Spleen (tissue), 7 donors: ENCODE measurements at regions not wholly inside any gene's neighbourhood (a gene's known extent, or its start where the extent isn't known, plus 50 kb on each side); places are given as distances from the start of the nearest gene placed in this dataset.

Experiments used
- POLR2A ChIP-seq, 3 donors: fragments of 450-650 bp; IDR thresholded peaks; one replicate each; pipeline ENCODE4 v1.5.1; 2017; ENCODE audit warnings: antibody characterized with exemption in 3 of 3, mild to moderate bottlenecking in 1 of 3
- TF ChIP-seq, protein P1 (sequence below), 11 experiments: fragments of 200-600 bp in 7 of 11; fragments of 450-650 bp in 4 of 11; sonication (generic) in 4 of 11; IDR thresholded peaks in 8 of 11; conservative IDR thresholded peaks in 3 of 11; 1 replicate in 7 of 11; 2 replicates in 4 of 11; pipeline versions ENCODE4 v1.4.0 to v1.8.0; 2016 to 2021; ENCODE audit warnings: antibody characterized with exemption in 11 of 11, inconsistent platforms in 4 of 11, mild to moderate bottlenecking in 1 of 11
- donor health status: DM: no; HTN: no; CAD: no; lungs with moderate emphysema.
- donor health status: DM: no; HTN: no; CAD: no.
- donor health status: DM: no; HTN: no; CAD: no.

- TF ChIP-seq POLR2A (IDR thresholded peaks at IDR 0.05), result no peak
- TF ChIP-seq, protein P1, sequence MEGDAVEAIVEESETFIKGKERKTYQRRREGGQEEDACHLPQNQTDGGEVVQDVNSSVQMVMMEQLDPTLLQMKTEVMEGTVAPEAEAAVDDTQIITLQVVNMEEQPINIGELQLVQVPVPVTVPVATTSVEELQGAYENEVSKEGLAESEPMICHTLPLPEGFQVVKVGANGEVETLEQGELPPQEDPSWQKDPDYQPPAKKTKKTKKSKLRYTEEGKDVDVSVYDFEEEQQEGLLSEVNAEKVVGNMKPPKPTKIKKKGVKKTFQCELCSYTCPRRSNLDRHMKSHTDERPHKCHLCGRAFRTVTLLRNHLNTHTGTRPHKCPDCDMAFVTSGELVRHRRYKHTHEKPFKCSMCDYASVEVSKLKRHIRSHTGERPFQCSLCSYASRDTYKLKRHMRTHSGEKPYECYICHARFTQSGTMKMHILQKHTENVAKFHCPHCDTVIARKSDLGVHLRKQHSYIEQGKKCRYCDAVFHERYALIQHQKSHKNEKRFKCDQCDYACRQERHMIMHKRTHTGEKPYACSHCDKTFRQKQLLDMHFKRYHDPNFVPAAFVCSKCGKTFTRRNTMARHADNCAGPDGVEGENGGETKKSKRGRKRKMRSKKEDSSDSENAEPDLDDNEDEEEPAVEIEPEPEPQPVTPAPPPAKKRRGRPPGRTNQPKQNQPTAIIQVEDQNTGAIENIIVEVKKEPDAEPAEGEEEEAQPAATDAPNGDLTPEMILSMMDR (IDR thresholded peaks at IDR 0.05 in 8 of 11, conservative IDR thresholded peaks at IDR 0.05 in 3 of 11), result no peak
These were observed 185.3 kb upstream of the CDH6 start for GRCh38 chr5:31008231-31008630.
